ENCODE measurements at regions not wholly inside any gene's neighbourhood (a gene's known extent, or its start where the extent isn't known, plus 50 kb on each side); places are given as distances from the start of the nearest gene placed in this dataset.
A peak's percentile ranks its signal among the peaks of the same experiment; 100 is the strongest.

DNA sequence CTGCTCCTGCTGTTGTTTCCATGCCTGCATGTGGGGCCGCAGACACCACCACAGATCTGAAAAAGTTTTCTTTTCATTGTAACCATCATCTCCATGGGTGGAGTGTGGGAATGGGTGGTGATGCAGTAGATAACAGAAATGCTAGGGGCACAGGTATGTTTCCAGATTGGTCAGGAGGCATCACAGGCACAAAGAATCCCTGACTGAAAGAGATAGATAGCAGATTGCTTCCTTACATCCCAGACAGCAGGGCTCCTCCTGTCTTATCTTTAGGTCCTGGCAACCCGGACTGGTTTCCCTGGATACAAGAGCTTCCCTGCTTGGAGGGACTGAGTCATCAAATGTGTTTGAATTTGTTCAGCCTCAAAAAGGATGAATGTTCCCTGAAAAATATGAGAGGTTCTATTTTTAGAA, 1937.6 kb downstream of the PCDH9 start:
- ChIA-PET POLR2A (no interaction called here), CTCF (no interaction called here)
- Histone ChIP-seq H3K4me2 (ENCODE audit: insufficient read depth, low read length) (no peak overlapping the region), H3K27me3 (ENCODE audit: control insufficient read depth in 2 of 2, insufficient read depth in 2 of 2, low read length in 2 of 2) (no peaks in the 10 kb centered on the region), H3K4me1 (ENCODE audit: control insufficient read depth, extremely low read depth, insufficient read depth, low read length) (no peaks in the 10 kb centered on the region), H3K79me2 (ENCODE audit: control insufficient read depth, insufficient read depth, low read length) (no peaks in the 10 kb centered on the region), H3K9me3 (replicated peaks; ENCODE audit: control insufficient read depth, insufficient read depth, low read length) (no peaks in the 10 kb centered on the region), H3K9me1 (replicated peaks; ENCODE audit: control insufficient read depth, extremely low read depth, insufficient read depth, low read length) (no peaks in the 10 kb centered on the region), H3K27ac (ENCODE audit: insufficient read depth, low read depth, low read length) (no peak overlapping the region), H2AFZ (ENCODE audit: low read depth, low read length) (peak overlapping the region; percentile 21), H3K9ac (replicated peaks; ENCODE audit: extremely low read depth, insufficient read depth, low read length) (no peak overlapping the region), H3K36me3 (ENCODE audit: control insufficient read depth in 2 of 2, extremely low read depth in 1 of 2, insufficient read depth in 2 of 2, low read length in 2 of 2) (no peaks in the 10 kb centered on the region), H3K4me3 (replicated peaks in 1 of 3; ENCODE audit: insufficient read depth in 1 of 3, low read depth in 1 of 3, low read length in 3 of 3) (no peak overlapping the region), H4K20me1 (replicated peaks; ENCODE audit: control insufficient read depth, extremely low read depth, insufficient read depth, low read length) (no peaks in the 10 kb centered on the region)
- peak; percentile 33 for TF ChIP-seq FOS (IDR thresholded peaks at IDR 0.05; ENCODE audit: borderline replicate concordance, insufficient read depth, low read length)
- no peak for TF ChIP-seq EZH2 (IDR thresholded peaks at IDR 0.05; ENCODE audit: borderline replicate concordance, low read depth, low read length, severe bottlenecking)
- intact Hi-C loops (cut with micrococcal nuclease) = no loop called here
- DNase-seq (ENCODE audit: low read depth, low spot score) = peak; percentile 32
- dilution Hi-C loops (cut with MboI; ENCODE audit: extremely low pct_ligation_motif_present, low sequenced_read_pairs) = no loop called here
- BruUV-seq (replicated peaks) = no TSS peak
- no peak for FAIRE-seq

DNA sequence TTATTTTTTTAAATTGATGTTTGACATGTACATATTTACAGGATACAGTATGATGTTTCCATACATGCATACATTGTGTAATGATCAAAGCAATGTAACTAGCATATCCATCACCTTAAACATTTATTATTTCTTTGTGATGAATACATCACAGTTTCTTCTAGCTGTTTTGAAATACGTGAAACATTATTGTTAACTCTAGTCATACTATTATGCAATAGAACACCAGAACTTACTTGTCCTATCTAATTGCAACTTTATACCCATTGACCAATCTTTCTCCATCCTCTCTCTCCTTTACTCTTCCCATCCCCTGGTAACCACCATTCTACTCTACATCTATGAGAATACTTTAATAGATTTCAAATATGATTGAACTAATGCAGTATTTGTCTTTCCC, 1942.7 kb downstream of the PCDH9 start:
- no peaks in the 10 kb centered on the region for H4K20me1 ChIP-seq (replicated peaks; ENCODE audit: control insufficient read depth, extremely low read depth, insufficient read depth, low read length)
- H3K9ac ChIP-seq (replicated peaks; ENCODE audit: extremely low read depth, insufficient read depth, low read length) = no peak overlapping the region
- dilution Hi-C loops (cut with MboI; ENCODE audit: extremely low pct_ligation_motif_present, low sequenced_read_pairs) = no loop called here
- no peaks in the 10 kb centered on the region for H3K36me3 ChIP-seq (ENCODE audit: control insufficient read depth in 2 of 2, extremely low read depth in 1 of 2, insufficient read depth in 2 of 2, low read length in 2 of 2)
- H3K27me3 ChIP-seq (ENCODE audit: control insufficient read depth in 2 of 2, insufficient read depth in 2 of 2, low read length in 2 of 2) = no peaks in the 10 kb centered on the region
- no peaks in the 10 kb centered on the region for H3K79me2 ChIP-seq (ENCODE audit: control insufficient read depth, insufficient read depth, low read length)
- intact Hi-C loops (cut with micrococcal nuclease) = no loop called here
- H3K4me3 ChIP-seq (replicated peaks in 1 of 3; ENCODE audit: insufficient read depth in 1 of 3, low read depth in 1 of 3, low read length in 3 of 3) = no peak overlapping the region
- no peaks in the 10 kb centered on the region for H3K9me3 ChIP-seq (replicated peaks; ENCODE audit: control insufficient read depth, insufficient read depth, low read length)
- ChIA-PET CTCF (interaction anchor here (0.6 kb wide), 1 partner anchor 12 kb away, joined by 3 read pairs; no protein-coding TSS in a partner anchor), POLR2A (no interaction called here)
- H2AFZ ChIP-seq (ENCODE audit: low read depth, low read length) = no peak overlapping the region
- H3K4me2 ChIP-seq (ENCODE audit: insufficient read depth, low read length) = no peak overlapping the region
- FAIRE-seq (peak; percentile 18), DNase-seq (ENCODE audit: low read depth, low spot score) (no peak)
- no peaks in the 10 kb centered on the region for H3K9me1 ChIP-seq (replicated peaks; ENCODE audit: control insufficient read depth, extremely low read depth, insufficient read depth, low read length)
- TF ChIP-seq, protein P1, sequence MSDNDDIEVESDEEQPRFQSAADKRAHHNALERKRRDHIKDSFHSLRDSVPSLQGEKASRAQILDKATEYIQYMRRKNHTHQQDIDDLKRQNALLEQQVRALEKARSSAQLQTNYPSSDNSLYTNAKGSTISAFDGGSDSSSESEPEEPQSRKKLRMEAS (IDR thresholded peaks at IDR 0.05; ENCODE audit: insufficient read depth, insufficient read length) = no peak
- TF ChIP-seq MYC (IDR thresholded peaks at IDR 0.05; ENCODE audit: low read depth, low read length) (no peak), GATA2 (IDR thresholded peaks at IDR 0.05; ENCODE audit: insufficient read depth, insufficient read length, low read depth, low read length) (no peak)
- no TSS peak for BruUV-seq (replicated peaks)
- no peaks in the 10 kb centered on the region for H3K4me1 ChIP-seq (ENCODE audit: control insufficient read depth, extremely low read depth, insufficient read depth, low read length)
- H3K27ac ChIP-seq (ENCODE audit: insufficient read depth, low read depth, low read length) = no peak overlapping the region

Measured in endothelial cell of umbilical vein (primary cell).